B cell (primary cell): ENCODE measurements at regions not wholly inside any gene's neighbourhood (a gene's known extent, or its start where the extent isn't known, plus 50 kb on each side); places are given as distances from the start of the nearest gene placed in this dataset.

ENCODE experiments used
- ATAC-seq: fragments of 200-7000 bp; cut with Tn5 transposase; one replicate; pipeline ENCODE4 v1.10.0; 2021; ENCODE audit warnings: low read depth, mild to moderate bottlenecking, moderate number of reproducible peaks, moderate library complexity
- CTCF ChIA-PET: fragments of 350-600 bp; sonication (Branson Sonifier 250); formaldehyde crosslinking; loops from one replicate; lab custom pipeline; 2021; ENCODE audit warnings: antibody characterized with exemption, inconsistent platforms; lab: Charles Lee
- POLR2A ChIA-PET: fragments of 350-600 bp; sonication (Branson Sonifier 250); formaldehyde crosslinking; loops from one replicate; lab custom pipeline; 2021; ENCODE audit warnings: antibody characterized with exemption; lab: Charles Lee
- DNase-seq: peaks from one replicate; pipeline ENCODE4 v3.0.0; 2013
- H2AFZ ChIP-seq: 2 replicates; pipeline ENCODE4 v1.6.1; 2012; ENCODE audit warnings: mild to moderate bottlenecking, low read depth, low read length; ENCODE audit not compliant: insufficient read depth, poor library complexity, severe bottlenecking
- H3K27ac ChIP-seq, 2 donors: 1 replicate in 1 of 2; 2 replicates in 1 of 2; pipeline ENCODE4 v1.5.1; 2012 to 2013; ENCODE audit warnings: low read length in 2 of 2, mild to moderate bottlenecking in 2 of 2, moderate library complexity in 1 of 2
- H3K27me3 ChIP-seq, 4 experiments: fragments of 200-600 bp in 1 of 4; sonication (generic) in 1 of 4; replicated peaks in 1 of 4; 1 replicate in 2 of 4; 2 replicates in 2 of 4; pipeline versions ENCODE4 v1.6.1 to v1.7.0; 2013 to 2016; ENCODE audit warnings: low read length in 3 of 4, mild to moderate bottlenecking in 2 of 4, mixed read lengths in 1 of 4, moderate library complexity in 1 of 4; ENCODE audit not compliant: insufficient read depth in 4 of 4, control insufficient read depth in 3 of 4; ENCODE audit errors: control extremely low read depth in 1 of 4
- H3K36me3 ChIP-seq, 2 experiments: replicated peaks in 1 of 2; 1 replicate in 1 of 2; 2 replicates in 1 of 2; pipeline versions ENCODE4 v1.6.1 to v1.7.1; 2013; ENCODE audit warnings: low read length in 1 of 2; ENCODE audit not compliant: insufficient read depth in 2 of 2, control insufficient read depth in 1 of 2; ENCODE audit errors: control extremely low read depth in 1 of 2, extremely low read depth in 1 of 2
- H3K4me1 ChIP-seq, 2 donors: fragments of 200-600 bp in 1 of 2; sonication (generic) in 1 of 2; 1 replicate in 1 of 2; 2 replicates in 1 of 2; pipeline versions ENCODE4 v1.5.1 to v1.6.1; 2013 to 2017; ENCODE audit warnings: low read length in 2 of 2; ENCODE audit not compliant: control insufficient read depth in 2 of 2, insufficient read depth in 2 of 2
- H3K4me2 ChIP-seq: replicated peaks from 2 replicates; pipeline ENCODE3; 2012; ENCODE audit warnings: mild to moderate bottlenecking, low read depth, low read length; ENCODE audit not compliant: poor library complexity, severe bottlenecking
- H3K4me3 ChIP-seq, 5 experiments: fragments of 200-600 bp in 1 of 5; sonication (generic) in 1 of 5; 1 replicate in 3 of 5; 2 replicates in 2 of 5; pipeline versions ENCODE4 v1.5.1 to v1.7.0; 2011 to 2016; ENCODE audit warnings: low read length in 4 of 5, mild to moderate bottlenecking in 4 of 5, low read depth in 2 of 5, control low read depth in 1 of 5, moderate library complexity in 1 of 5; ENCODE audit not compliant: insufficient read depth in 1 of 5; ENCODE audit errors: control extremely low read depth in 1 of 5, extremely low read depth in 1 of 5
- H3K79me2 ChIP-seq: fragments of 200-600 bp; sonication (generic); one replicate; pipeline ENCODE4 v1.6.0; 2016; ENCODE audit warnings: low read length; ENCODE audit not compliant: control insufficient read depth, insufficient read depth
- H3K9ac ChIP-seq: fragments of 200-600 bp; sonication (generic); 2 replicates; pipeline ENCODE4 v1.6.1; 2017; ENCODE audit warnings: mild to moderate bottlenecking, low read length, moderate library complexity
- H3K9me3 ChIP-seq, 3 donors: one replicate each; pipeline versions ENCODE4 v1.6.1 to v1.7.1; 2013; ENCODE audit warnings: low read length in 2 of 3; ENCODE audit not compliant: control insufficient read depth in 2 of 3, insufficient read depth in 1 of 3; ENCODE audit errors: control extremely low read depth in 1 of 3
- H4K20me1 ChIP-seq: 2 replicates; pipeline ENCODE4 v1.6.0; 2012; ENCODE audit warnings: mild to moderate bottlenecking, low read length; ENCODE audit not compliant: insufficient read depth, control insufficient read depth, poor library complexity, severe bottlenecking
- H3K27ac Mint-ChIP-seq: one replicate; pipeline ENCODE4 v1.8.0; 2021; ENCODE audit warnings: mixed read lengths
- H3K27me3 Mint-ChIP-seq: one replicate; pipeline ENCODE4 v1.8.0; 2021; ENCODE audit warnings: mixed read lengths
- H3K4me1 Mint-ChIP-seq: one replicate; pipeline ENCODE4 v1.8.0; 2021; ENCODE audit warnings: mixed read lengths
- H3K4me3 Mint-ChIP-seq: one replicate; pipeline ENCODE4 v1.8.0; 2021; ENCODE audit warnings: mixed read lengths
- H3K9me3 Mint-ChIP-seq: one replicate; pipeline ENCODE4 v1.8.0; 2022; ENCODE audit warnings: mixed read lengths; ENCODE audit not compliant: insufficient read depth
- CTCF ChIP-seq: fragments of 200-600 bp; IDR thresholded peaks from one replicate; pipeline ENCODE4 v1.8.0; 2022; ENCODE audit warnings: antibody characterized with exemption, mild to moderate bottlenecking
- EZH2 ChIP-seq: IDR thresholded peaks from 2 replicates; pipeline ENCODE4 v1.6.1; 2012; ENCODE audit warnings: borderline replicate concordance, low read depth, mild to moderate bottlenecking, moderate library complexity, low read length; ENCODE audit not compliant: insufficient read depth, poor library complexity, severe bottlenecking
- WGBS: methylation state at CpG from one replicate; pipeline ENCODE4 v1.1.5; 2013; ENCODE audit warnings: missing lambda C conversion rate; ENCODE audit not compliant: insufficient coverage; 5-methylcytosine and 5-hydroxymethylcytosine counted together
- intact Hi-C: fragments of 100-400 bp; cut with micrococcal nuclease; formaldehyde crosslinking; loops from one replicate; pipeline ENCODE4 v1.10.0; 2022

DNA sequence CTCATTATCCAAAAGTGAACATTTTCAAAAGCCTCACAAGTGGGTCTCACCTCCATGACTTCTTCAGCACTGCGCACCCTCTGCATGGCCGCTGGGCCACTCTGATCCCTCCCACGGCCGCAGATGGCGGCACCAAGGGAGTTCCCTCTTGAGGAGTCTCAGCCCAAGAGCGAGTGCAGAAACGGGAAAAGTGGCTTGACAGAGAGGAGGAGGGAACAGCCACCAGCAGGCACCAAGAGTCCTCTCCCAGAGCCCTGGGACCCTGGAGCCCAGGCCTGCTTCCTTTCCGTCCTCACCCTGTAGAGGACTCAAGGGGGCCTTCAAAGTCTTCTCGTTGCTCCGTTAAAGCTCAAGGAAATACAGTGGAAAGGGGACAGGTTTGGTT is 230.2 kb upstream of the DIO3 start:
- peaks cover 3% of the 10 kb centered on the region for H3K27me3 Mint-ChIP-seq
- Histone ChIP-seq H3K4me3 (no peak overlapping the region), H3K9ac (no peak overlapping the region), H2AFZ (no peak overlapping the region), H3K79me2 (no peaks in the 10 kb centered on the region), H3K9me3 (peaks cover 0 to 17% (median 3%) of the 10 kb centered on the region in 3 donors), H3K4me2 (no peak overlapping the region), H3K4me1 (no peaks in the 10 kb centered on the region), H3K36me3 (no peaks in the 10 kb centered on the region), H3K27me3 (peaks cover 0 to 3% (median 0%) of the 10 kb centered on the region in 4 experiments), H3K27ac (no peak overlapping the region), H4K20me1 (no peaks in the 10 kb centered on the region)
- WGBS = 93% methylated on average over 10 of the region's 10 CpGs
- ChIA-PET CTCF (no interaction called here), POLR2A (no interaction called here)
- intact Hi-C loops = no loop called here
- H3K4me1 Mint-ChIP-seq = no peaks in the 10 kb centered on the region
- TF ChIP-seq EZH2 (no peak), CTCF (no peak)
- H3K4me3 Mint-ChIP-seq = no peak overlapping the region
- peaks cover under 1% of the 10 kb centered on the region for H3K9me3 Mint-ChIP-seq
- ATAC-seq (no peak), DNase-seq (no peak)
- no peak overlapping the region for H3K27ac Mint-ChIP-seq

DNA sequence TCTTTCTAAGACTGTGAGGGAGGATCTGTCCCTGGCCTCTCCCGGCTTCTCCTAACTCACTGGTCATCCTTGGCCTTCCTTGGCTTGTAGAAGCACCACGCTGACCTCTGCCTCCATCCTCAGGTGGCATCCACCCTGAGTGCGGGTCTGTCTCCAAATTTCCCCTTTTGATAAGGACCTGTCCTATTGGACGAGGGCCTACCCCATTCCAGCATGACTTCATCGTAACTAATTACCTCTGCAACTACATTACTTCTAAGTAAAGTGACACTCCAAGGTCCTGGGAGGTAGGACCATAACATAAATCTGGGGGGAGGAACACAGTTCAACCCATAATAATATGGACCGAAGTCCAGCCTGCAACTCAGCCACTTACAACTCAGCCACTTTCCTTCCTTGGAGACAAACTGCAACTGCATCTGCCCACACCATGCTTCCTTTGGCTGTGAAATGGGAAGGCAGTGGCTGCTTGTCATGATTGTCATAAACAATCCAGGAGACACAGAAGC is 229.6 kb upstream of the DIO3 start:
- Histone ChIP-seq H3K9me3 (peaks cover 0 to 17% (median 2%) of the 10 kb centered on the region in 3 donors), H3K4me3 (no peak overlapping the region), H4K20me1 (no peaks in the 10 kb centered on the region), H3K4me1 (no peaks in the 10 kb centered on the region), H3K27me3 (peaks cover 0 to 3% (median 0%) of the 10 kb centered on the region in 4 experiments), H2AFZ (no peak overlapping the region), H3K27ac (no peak overlapping the region), H3K79me2 (no peaks in the 10 kb centered on the region), H3K36me3 (no peaks in the 10 kb centered on the region), H3K4me2 (no peak overlapping the region), H3K9ac (no peak overlapping the region)
- intact Hi-C loops = no loop called here
- H3K4me1 Mint-ChIP-seq = no peaks in the 10 kb centered on the region
- no peak overlapping the region for H3K4me3 Mint-ChIP-seq
- 90% methylated on average over 5 of the region's 6 CpGs for WGBS
- ATAC-seq (no peak), DNase-seq (no peak)
- CTCF ChIA-PET = no interaction called here
- H3K27ac Mint-ChIP-seq = no peak overlapping the region
- no peak for TF ChIP-seq EZH2
- TF ChIP-seq CTCF = no peak
- no peaks in the 10 kb centered on the region for H3K9me3 Mint-ChIP-seq
- POLR2A ChIA-PET = no interaction called here
- peaks cover 3% of the 10 kb centered on the region for H3K27me3 Mint-ChIP-seq
